ENCODE measurements at regions not wholly inside any gene's neighbourhood (a gene's known extent, or its start where the extent isn't known, plus 50 kb on each side); places are given as distances from the start of the nearest gene placed in this dataset.

DNA sequence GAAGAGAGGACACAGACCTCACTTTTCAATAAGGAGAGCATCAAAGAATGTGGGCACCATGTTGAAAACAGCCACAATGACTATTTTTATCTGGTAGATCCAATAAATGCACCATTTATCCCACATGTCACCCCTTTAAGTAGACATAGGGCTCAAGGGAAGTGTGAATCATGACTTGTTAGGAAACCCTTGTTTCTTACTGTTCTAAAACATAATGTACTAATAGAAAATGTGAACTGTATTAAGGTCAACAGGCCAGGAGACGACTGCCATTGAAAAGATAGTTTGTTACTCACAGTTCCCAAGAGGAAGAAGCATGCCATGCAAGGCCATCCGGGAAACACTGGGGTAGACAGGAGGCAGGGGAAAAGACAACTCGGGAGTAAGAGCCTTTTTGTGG lies 137.7 kb downstream of the EN1 start:
- H4K20me1 ChIP-seq (ENCODE audit: insufficient read depth, poor library complexity, severe bottlenecking): no peaks in the 10 kb centered on the region
- H3K79me2 ChIP-seq: no peaks in the 10 kb centered on the region
- no peak overlapping the region for H3K4me3 ChIP-seq
- no peak for TF ChIP-seq EZH2 (IDR thresholded peaks at IDR 0.05; ENCODE audit: borderline replicate concordance)
- TF ChIP-seq EZH2phosphoT487 (IDR thresholded peaks at IDR 0.05; ENCODE audit: low read depth, severe bottlenecking, unreplicated experiment): no peak
- TF ChIP-seq, protein P1, sequence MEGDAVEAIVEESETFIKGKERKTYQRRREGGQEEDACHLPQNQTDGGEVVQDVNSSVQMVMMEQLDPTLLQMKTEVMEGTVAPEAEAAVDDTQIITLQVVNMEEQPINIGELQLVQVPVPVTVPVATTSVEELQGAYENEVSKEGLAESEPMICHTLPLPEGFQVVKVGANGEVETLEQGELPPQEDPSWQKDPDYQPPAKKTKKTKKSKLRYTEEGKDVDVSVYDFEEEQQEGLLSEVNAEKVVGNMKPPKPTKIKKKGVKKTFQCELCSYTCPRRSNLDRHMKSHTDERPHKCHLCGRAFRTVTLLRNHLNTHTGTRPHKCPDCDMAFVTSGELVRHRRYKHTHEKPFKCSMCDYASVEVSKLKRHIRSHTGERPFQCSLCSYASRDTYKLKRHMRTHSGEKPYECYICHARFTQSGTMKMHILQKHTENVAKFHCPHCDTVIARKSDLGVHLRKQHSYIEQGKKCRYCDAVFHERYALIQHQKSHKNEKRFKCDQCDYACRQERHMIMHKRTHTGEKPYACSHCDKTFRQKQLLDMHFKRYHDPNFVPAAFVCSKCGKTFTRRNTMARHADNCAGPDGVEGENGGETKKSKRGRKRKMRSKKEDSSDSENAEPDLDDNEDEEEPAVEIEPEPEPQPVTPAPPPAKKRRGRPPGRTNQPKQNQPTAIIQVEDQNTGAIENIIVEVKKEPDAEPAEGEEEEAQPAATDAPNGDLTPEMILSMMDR (IDR thresholded peaks at IDR 0.05; ENCODE audit: poor library complexity): no peak
- no peaks in the 10 kb centered on the region for H3K27me3 ChIP-seq
- H3K36me3 ChIP-seq (replicated peaks; ENCODE audit: insufficient read depth, low read depth): no peaks in the 10 kb centered on the region
- H3K4me2 ChIP-seq: no peak overlapping the region
- no peaks in the 10 kb centered on the region for H3K9me2 ChIP-seq (replicated peaks; ENCODE audit: insufficient read depth)
- no peak for DNase-seq (ENCODE audit: low spot score)
- no peaks in the 10 kb centered on the region for H3K4me1 ChIP-seq (ENCODE audit: insufficient read depth)
- WGBS (ENCODE audit: low lambda C conversion rate, missing lambda C conversion rate): 87% methylated on average over 3 of the region's 3 CpGs
- no peaks in the 10 kb centered on the region for H3K9me3 ChIP-seq (ENCODE audit: low read depth)
- H3K27ac ChIP-seq: no peak overlapping the region
- H2AFZ ChIP-seq: no peak overlapping the region

DNA sequence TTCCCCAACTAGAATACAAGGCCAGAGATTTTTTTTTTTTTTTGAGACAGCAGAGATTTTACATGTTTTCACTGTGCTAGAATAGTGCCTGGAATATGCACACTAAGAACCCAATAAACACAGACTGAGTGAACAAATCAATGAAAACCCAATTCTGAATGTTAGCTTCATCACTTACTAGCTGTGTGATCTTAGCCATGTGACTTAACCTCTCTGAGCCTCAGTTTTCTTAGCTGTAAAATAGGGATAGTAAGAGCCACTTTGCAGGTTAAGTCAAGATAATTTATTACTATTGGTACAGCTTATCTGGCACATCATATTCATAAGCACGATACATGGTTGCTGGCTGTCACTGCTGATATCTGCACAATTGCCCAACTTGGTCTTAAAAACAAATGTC lies 140.6 kb downstream of the EN1 start:
- Histone ChIP-seq H3K4me2 (no peak overlapping the region), H3K9me3 (ENCODE audit: low read depth) (no peaks in the 10 kb centered on the region), H3K27me3 (no peaks in the 10 kb centered on the region), H3K79me2 (no peaks in the 10 kb centered on the region), H3K4me3 (no peak overlapping the region), H3K36me3 (replicated peaks; ENCODE audit: insufficient read depth, low read depth) (no peaks in the 10 kb centered on the region), H3K27ac (no peak overlapping the region), H3K4me1 (ENCODE audit: insufficient read depth) (no peaks in the 10 kb centered on the region), H3K9me2 (replicated peaks; ENCODE audit: insufficient read depth) (no peaks in the 10 kb centered on the region), H4K20me1 (ENCODE audit: insufficient read depth, poor library complexity, severe bottlenecking) (no peaks in the 10 kb centered on the region), H2AFZ (no peak overlapping the region)
- WGBS (ENCODE audit: low lambda C conversion rate, missing lambda C conversion rate): 100% methylated on average over 1 of the region's 1 CpG
- no peak for DNase-seq (ENCODE audit: low spot score)
- TF ChIP-seq EZH2 (IDR thresholded peaks at IDR 0.05; ENCODE audit: borderline replicate concordance) (no peak), EZH2phosphoT487 (IDR thresholded peaks at IDR 0.05; ENCODE audit: low read depth, severe bottlenecking, unreplicated experiment) (no peak)
- TF ChIP-seq, protein P1 (IDR thresholded peaks at IDR 0.05; ENCODE audit: poor library complexity): no peak

DNA sequence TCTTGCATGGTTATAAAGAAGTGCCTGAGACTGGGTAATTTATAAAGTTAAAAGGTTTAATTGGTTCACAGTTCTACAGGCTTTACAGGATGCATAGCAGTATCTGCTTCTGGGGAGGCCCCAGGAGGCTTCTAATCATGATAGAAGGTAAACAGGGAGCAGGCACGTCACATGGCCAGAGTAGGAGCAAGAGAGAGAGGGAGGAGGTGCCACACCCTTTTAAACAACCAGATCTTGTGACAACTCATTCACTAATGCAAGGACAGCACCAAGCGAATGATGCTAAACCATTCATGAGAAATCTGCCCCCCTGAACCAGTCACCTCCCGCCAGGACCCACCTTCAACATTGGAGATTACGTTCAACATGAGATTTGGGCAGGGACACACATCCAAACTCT lies 141.1 kb downstream of the EN1 start:
- 82% methylated on average over 4 of the region's 4 CpGs for WGBS (ENCODE audit: low lambda C conversion rate, missing lambda C conversion rate)
- Histone ChIP-seq H3K27me3 (no peaks in the 10 kb centered on the region), H3K4me1 (ENCODE audit: insufficient read depth) (no peaks in the 10 kb centered on the region), H3K4me2 (no peak overlapping the region), H3K9me2 (replicated peaks; ENCODE audit: insufficient read depth) (no peaks in the 10 kb centered on the region), H3K27ac (no peak overlapping the region), H3K36me3 (replicated peaks; ENCODE audit: insufficient read depth, low read depth) (no peaks in the 10 kb centered on the region), H2AFZ (no peak overlapping the region), H4K20me1 (ENCODE audit: insufficient read depth, poor library complexity, severe bottlenecking) (no peaks in the 10 kb centered on the region), H3K9me3 (ENCODE audit: low read depth) (no peaks in the 10 kb centered on the region), H3K79me2 (no peaks in the 10 kb centered on the region), H3K4me3 (no peak overlapping the region)
- TF ChIP-seq, protein P1 (IDR thresholded peaks at IDR 0.05; ENCODE audit: poor library complexity): no peak
- no peak for TF ChIP-seq EZH2 (IDR thresholded peaks at IDR 0.05; ENCODE audit: borderline replicate concordance)
- TF ChIP-seq EZH2phosphoT487 (IDR thresholded peaks at IDR 0.05; ENCODE audit: low read depth, severe bottlenecking, unreplicated experiment): no peak
- peak; percentile 22 for DNase-seq (ENCODE audit: low spot score)

DNA sequence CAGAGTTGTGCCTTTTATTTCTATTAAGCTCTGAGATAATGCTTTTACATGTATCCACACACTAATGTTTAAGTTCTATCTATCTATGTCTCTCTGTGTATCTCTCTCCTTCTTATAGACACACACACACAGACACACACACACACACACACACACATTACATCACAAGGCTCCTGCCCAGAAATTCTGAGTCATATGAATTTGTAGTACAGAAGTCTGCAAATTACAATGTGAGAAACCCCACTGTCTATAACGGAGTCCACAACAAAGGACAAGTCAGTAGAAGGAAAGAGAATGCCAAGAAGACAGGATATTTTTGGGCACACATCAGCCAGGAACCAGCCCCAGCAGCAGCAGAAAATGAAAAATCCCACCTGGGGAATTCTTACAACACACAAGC lies 142.4 kb downstream of the EN1 start:
- Histone ChIP-seq H3K4me2 (no peak overlapping the region), H3K9me3 (ENCODE audit: low read depth) (no peaks in the 10 kb centered on the region), H4K20me1 (ENCODE audit: insufficient read depth, poor library complexity, severe bottlenecking) (no peaks in the 10 kb centered on the region), H3K79me2 (no peaks in the 10 kb centered on the region), H3K27me3 (no peaks in the 10 kb centered on the region), H2AFZ (no peak overlapping the region), H3K4me3 (no peak overlapping the region), H3K36me3 (replicated peaks; ENCODE audit: insufficient read depth, low read depth) (no peaks in the 10 kb centered on the region), H3K9me2 (replicated peaks; ENCODE audit: insufficient read depth) (no peaks in the 10 kb centered on the region), H3K4me1 (ENCODE audit: insufficient read depth) (no peaks in the 10 kb centered on the region), H3K27ac (no peak overlapping the region)
- WGBS (ENCODE audit: low lambda C conversion rate, missing lambda C conversion rate): 57% methylated on average over 1 of the region's 1 CpG
- no peak for DNase-seq (ENCODE audit: low spot score)
- TF ChIP-seq EZH2 (IDR thresholded peaks at IDR 0.05; ENCODE audit: borderline replicate concordance): no peak
- TF ChIP-seq, protein P1 (IDR thresholded peaks at IDR 0.05; ENCODE audit: poor library complexity): no peak
- no peak for TF ChIP-seq EZH2phosphoT487 (IDR thresholded peaks at IDR 0.05; ENCODE audit: low read depth, severe bottlenecking, unreplicated experiment)

All from hepatocyte (in vitro differentiated cells).